Gastrocnemius medialis (tissue), 4 donors: ENCODE measurements at regions not wholly inside any gene's neighbourhood (a gene's known extent, or its start where the extent isn't known, plus 50 kb on each side); places are given as distances from the start of the nearest gene placed in this dataset.

Experiments
- ATAC-seq, 2 donors: fragments of 150-250 bp; one replicate each; pipeline ENCODE4 v1.9.1; 2016
- DNase-seq, 2 donors: peaks; one replicate each; pipeline ENCODE4 v3.0.0-alpha.2; 2019
- H3K27ac ChIP-seq, 4 donors: fragments of 200-600 bp; sonication (generic); 1 replicate in 1 of 4; 2 replicates in 3 of 4; pipeline ENCODE4 v1.5.1; 2016 to 2018; ENCODE audit warnings: mild to moderate bottlenecking in 2 of 4, moderate library complexity in 1 of 4
- H3K27me3 ChIP-seq, 3 donors: fragments of 200-600 bp; sonication (generic) in 2 of 3; 1 replicate in 1 of 3; 2 replicates in 2 of 3; pipeline versions ENCODE4 v1.5.1 to v1.6.0; 2016 to 2019; ENCODE audit warnings: mild to moderate bottlenecking in 1 of 3, moderate library complexity in 1 of 3
- H3K36me3 ChIP-seq, 2 donors: fragments of 200-600 bp; sonication (generic) in 1 of 2; one replicate each; pipeline ENCODE4 v1.5.1; 2017 to 2018
- H3K4me1 ChIP-seq, 2 donors: fragments of 200-600 bp; sonication (generic) in 1 of 2; one replicate each; pipeline ENCODE4 v1.5.1; 2016 to 2017; ENCODE audit warnings: mild to moderate bottlenecking in 2 of 2
- H3K4me3 ChIP-seq, 4 donors: fragments of 200-600 bp; sonication (generic) in 3 of 4; 1 replicate in 1 of 4; 2 replicates in 3 of 4; pipeline ENCODE4 v1.5.1; 2016 to 2019; ENCODE audit warnings: mild to moderate bottlenecking in 2 of 4
- H3K9me3 ChIP-seq, 3 donors: fragments of 200-600 bp; sonication (generic) in 2 of 3; 1 replicate in 1 of 3; 2 replicates in 2 of 3; pipeline ENCODE4 v1.5.1; 2016 to 2019
- CTCF ChIP-seq, 5 experiments: fragments of 450-650 bp in 3 of 5; fragments of 200-600 bp in 2 of 5; sonication (generic) in 2 of 5; IDR thresholded peaks in 4 of 5; conservative IDR thresholded peaks in 1 of 5; 1 replicate in 4 of 5; 2 replicates in 1 of 5; pipeline ENCODE4 v1.5.1; 2016 to 2019; ENCODE audit warnings: antibody characterized with exemption in 5 of 5, mild to moderate bottlenecking in 3 of 5, moderate library complexity in 3 of 5
- POLR2A ChIP-seq, 2 donors: fragments of 450-650 bp; IDR thresholded peaks; one replicate each; pipeline ENCODE4 v1.6.1; 2017; ENCODE audit warnings: antibody characterized with exemption in 2 of 2, mild to moderate bottlenecking in 2 of 2, moderate library complexity in 2 of 2
- in situ Hi-C, 4 donors: fragments of 200-750 bp; cut with MboI; loops; one replicate each; pipeline versions ENCODE4 v1.15.0 to v1.8.0; 2017; ENCODE audit warnings: low sequenced_read_pairs in 4 of 4
- intact Hi-C: fragments of 100-400 bp; cut with DNase I; formaldehyde crosslinking; loops from one replicate; pipeline ENCODE4 v1.15.1; 2023; ENCODE audit warnings: low total_unique reads

- DNase-seq (no peak), ATAC-seq (no peak)
- Histone ChIP-seq H3K27me3 (no peaks in the 10 kb centered on the region), H3K4me1 (no peaks in the 10 kb centered on the region), H3K9me3 (no peaks in the 10 kb centered on the region), H3K36me3 (no peaks in the 10 kb centered on the region), H3K4me3 (no peak overlapping the region), H3K27ac (no peak overlapping the region)
- in situ Hi-C loops (loop anchor here in 1 of 4 donors (10.0 kb wide), 1 partner anchor 665 kb away; no protein-coding TSS in a partner anchor), intact Hi-C loops (loop anchor here (5.0 kb wide), 1 partner anchor 688 kb away; no protein-coding TSS in a partner anchor)
- no peak for TF ChIP-seq POLR2A (IDR thresholded peaks at IDR 0.05)
- TF ChIP-seq CTCF (IDR thresholded peaks at IDR 0.05 in 4 of 5, conservative IDR thresholded peaks at IDR 0.05 in 1 of 5): no peak
Observed at GRCh38 chr2:236359426-236360045, 95.3 kb upstream of the ASB18 start.

GRCh38 chr2:236360496-236360895, 96.3 kb upstream of the ASB18 start:
- ATAC-seq (no peak), DNase-seq (no peak)
- TF ChIP-seq POLR2A (IDR thresholded peaks at IDR 0.05) (no peak), CTCF (IDR thresholded peaks at IDR 0.05 in 4 of 5, conservative IDR thresholded peaks at IDR 0.05 in 1 of 5) (no peak)
- no peaks in the 10 kb centered on the region for H3K9me3 ChIP-seq
- no peaks in the 10 kb centered on the region for H3K36me3 ChIP-seq
- no peaks in the 10 kb centered on the region for H3K4me1 ChIP-seq
- intact Hi-C loops (loop anchor here (5.0 kb wide), 1 partner anchor 687 kb away; no protein-coding TSS in a partner anchor), in situ Hi-C loops (no loop called here)
- H3K27ac ChIP-seq: no peak overlapping the region
- H3K4me3 ChIP-seq: no peak overlapping the region
- peaks cover 0 to 3% (median 0%) of the 10 kb centered on the region in 3 donors for H3K27me3 ChIP-seq

- Histone ChIP-seq H3K4me1 (no peaks in the 10 kb centered on the region), H3K4me3 (no peak overlapping the region), H3K27ac (no peak overlapping the region), H3K9me3 (no peaks in the 10 kb centered on the region), H3K27me3 (peaks cover 0 to 13% (median 7%) of the 10 kb centered on the region in 3 donors), H3K36me3 (no peaks in the 10 kb centered on the region)
- no peak for DNase-seq
- no peak for ATAC-seq
- intact Hi-C loops: loop anchor here (5.0 kb wide), 1 partner anchor 684 kb away; no protein-coding TSS in a partner anchor
- no peak for TF ChIP-seq CTCF (IDR thresholded peaks at IDR 0.05 in 4 of 5, conservative IDR thresholded peaks at IDR 0.05 in 1 of 5)
- in situ Hi-C loops: no loop called here
Observed at GRCh38 chr2:236363711-236364277, 99.6 kb upstream of the ASB18 start.

GRCh38 chr2:236365258-236366048, 101.2 kb upstream of the ASB18 start:
- intact Hi-C loops (no loop called here), in situ Hi-C loops (no loop called here)
- DNase-seq: no peak
- Histone ChIP-seq H3K4me1 (peaks cover 0 to 6% of the 10 kb centered on the region in 2 donors), H3K27ac (no peak overlapping the region), H3K4me3 (no peak overlapping the region), H3K9me3 (no peaks in the 10 kb centered on the region), H3K27me3 (peaks cover 5 to 18% (median 7%) of the 10 kb centered on the region in 3 donors), H3K36me3 (no peaks in the 10 kb centered on the region)
- ATAC-seq: no peak
- TF ChIP-seq POLR2A (IDR thresholded peaks at IDR 0.05) (no peak), CTCF (IDR thresholded peaks at IDR 0.05 in 4 of 5, conservative IDR thresholded peaks at IDR 0.05 in 1 of 5) (no peak)
